ENCODE measurements at regions not wholly inside any gene's neighbourhood (a gene's known extent, or its start where the extent isn't known, plus 50 kb on each side); places are given as distances from the start of the nearest gene placed in this dataset.

DNA sequence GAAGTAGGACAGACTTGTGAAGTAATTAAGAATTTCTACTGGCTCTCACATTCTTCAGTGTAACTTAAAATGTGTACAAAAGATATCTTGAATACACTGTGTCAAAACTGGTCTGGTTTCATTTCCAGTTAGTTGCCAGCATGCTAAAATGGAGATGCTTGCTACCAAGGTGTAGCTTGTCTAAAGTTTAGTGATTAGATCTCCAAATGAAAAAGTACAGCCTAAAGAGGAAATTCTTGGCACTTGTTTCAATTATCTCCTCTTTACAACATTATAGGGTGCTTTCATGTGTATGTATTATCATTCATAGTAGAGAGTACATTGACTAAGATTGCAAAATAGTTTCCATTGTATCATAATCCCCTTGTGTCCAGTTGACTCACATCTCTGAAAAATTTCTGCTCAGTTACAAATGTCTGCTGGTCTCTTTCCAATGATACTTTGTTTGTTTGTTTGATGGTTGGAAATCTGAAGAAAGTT is 97.3 kb upstream of the SPRY1 start:
- TF ChIP-seq, protein P1, sequence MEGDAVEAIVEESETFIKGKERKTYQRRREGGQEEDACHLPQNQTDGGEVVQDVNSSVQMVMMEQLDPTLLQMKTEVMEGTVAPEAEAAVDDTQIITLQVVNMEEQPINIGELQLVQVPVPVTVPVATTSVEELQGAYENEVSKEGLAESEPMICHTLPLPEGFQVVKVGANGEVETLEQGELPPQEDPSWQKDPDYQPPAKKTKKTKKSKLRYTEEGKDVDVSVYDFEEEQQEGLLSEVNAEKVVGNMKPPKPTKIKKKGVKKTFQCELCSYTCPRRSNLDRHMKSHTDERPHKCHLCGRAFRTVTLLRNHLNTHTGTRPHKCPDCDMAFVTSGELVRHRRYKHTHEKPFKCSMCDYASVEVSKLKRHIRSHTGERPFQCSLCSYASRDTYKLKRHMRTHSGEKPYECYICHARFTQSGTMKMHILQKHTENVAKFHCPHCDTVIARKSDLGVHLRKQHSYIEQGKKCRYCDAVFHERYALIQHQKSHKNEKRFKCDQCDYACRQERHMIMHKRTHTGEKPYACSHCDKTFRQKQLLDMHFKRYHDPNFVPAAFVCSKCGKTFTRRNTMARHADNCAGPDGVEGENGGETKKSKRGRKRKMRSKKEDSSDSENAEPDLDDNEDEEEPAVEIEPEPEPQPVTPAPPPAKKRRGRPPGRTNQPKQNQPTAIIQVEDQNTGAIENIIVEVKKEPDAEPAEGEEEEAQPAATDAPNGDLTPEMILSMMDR (conservative IDR thresholded peaks at IDR 0.05; ENCODE audit: low read length): no peak
- no peak for TF ChIP-seq EZH2phosphoT487 (IDR thresholded peaks at IDR 0.05; ENCODE audit: borderline replicate concordance, low read depth, low read length)

All from OCI-LY7 (cell line).